GM12873 (cell line): ENCODE measurements at regions not wholly inside any gene's neighbourhood (a gene's known extent, or its start where the extent isn't known, plus 50 kb on each side); places are given as distances from the start of the nearest gene placed in this dataset.

Source experiments
- TF ChIP-seq, protein P1 (sequence below): IDR thresholded peaks from 2 replicates; pipeline ENCODE4 v1.5.1; 2012; ENCODE audit warnings: low read depth, mild to moderate bottlenecking, moderate library complexity, low read length, control low read depth; ENCODE audit not compliant: insufficient read depth; ENCODE audit errors: missing control alignments

DNA sequence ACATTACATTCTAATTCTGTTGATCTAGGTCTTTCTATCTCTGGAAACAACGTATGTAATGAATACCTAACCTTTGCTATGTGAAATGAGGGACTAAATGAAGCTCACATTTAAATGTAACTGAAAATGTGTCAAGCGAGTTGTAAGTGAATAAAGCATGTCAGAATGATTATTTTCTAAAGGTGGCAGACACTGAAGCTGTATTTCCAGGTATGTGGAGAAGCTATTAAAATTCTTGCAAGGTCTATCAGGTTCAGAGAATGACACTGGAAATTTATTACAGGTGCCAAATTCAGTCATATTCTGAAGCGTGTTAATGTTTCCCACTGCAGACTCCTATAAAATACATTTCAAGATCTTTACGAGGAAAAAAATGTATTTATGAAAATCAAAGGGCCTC is 641.4 kb downstream of the RPS29 start:
- TF ChIP-seq, protein P1, sequence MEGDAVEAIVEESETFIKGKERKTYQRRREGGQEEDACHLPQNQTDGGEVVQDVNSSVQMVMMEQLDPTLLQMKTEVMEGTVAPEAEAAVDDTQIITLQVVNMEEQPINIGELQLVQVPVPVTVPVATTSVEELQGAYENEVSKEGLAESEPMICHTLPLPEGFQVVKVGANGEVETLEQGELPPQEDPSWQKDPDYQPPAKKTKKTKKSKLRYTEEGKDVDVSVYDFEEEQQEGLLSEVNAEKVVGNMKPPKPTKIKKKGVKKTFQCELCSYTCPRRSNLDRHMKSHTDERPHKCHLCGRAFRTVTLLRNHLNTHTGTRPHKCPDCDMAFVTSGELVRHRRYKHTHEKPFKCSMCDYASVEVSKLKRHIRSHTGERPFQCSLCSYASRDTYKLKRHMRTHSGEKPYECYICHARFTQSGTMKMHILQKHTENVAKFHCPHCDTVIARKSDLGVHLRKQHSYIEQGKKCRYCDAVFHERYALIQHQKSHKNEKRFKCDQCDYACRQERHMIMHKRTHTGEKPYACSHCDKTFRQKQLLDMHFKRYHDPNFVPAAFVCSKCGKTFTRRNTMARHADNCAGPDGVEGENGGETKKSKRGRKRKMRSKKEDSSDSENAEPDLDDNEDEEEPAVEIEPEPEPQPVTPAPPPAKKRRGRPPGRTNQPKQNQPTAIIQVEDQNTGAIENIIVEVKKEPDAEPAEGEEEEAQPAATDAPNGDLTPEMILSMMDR, result no peak

DNA sequence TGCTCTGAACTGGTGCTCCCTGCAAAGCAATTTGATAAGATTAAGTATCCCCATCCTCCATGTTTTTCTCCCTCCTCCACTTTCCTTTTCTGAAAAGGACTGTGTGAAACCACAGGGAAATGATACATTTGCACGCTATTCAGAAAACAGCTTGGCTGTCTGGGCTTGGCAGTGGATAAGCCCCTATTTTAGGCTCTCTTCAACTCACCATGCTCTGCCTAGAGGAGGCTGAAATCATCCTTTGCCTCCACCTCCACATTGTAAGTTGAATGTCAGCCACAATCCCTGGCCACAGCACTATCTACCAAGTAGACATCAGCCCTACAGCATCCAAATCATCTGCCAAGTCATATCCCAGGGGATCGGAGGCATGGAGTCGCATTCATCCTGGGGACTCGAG is 642.3 kb downstream of the RPS29 start:
- TF ChIP-seq, protein P1, result no peak

DNA sequence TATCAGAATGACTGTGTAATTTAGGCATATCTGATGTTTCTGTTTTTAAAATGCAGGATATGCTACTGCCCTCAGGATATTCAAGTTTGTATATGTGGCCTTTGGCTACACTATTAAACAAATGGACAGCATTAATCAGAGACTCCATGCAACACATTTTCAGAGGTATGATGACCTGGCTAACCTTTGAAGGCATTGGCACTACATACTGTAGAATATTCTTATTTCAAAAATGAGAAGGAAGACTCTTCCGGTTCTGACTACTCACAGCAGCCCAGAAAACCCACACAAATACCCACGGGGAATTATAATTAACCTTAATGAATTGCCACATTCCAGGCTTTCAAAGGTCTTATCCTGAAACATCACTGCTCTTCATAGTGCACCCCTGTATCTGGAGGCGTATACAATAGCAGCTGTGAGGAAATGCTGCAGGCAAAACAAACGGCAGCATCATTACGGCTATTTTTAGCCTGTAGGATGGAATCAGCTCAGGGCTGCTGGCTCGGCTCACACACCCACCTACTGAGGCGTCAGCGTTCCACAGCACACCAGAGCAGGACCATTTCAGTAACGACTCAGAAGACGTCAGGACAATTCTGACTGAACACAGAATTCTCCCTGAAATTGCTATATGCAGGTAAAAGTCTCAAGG is 648.5 kb downstream of the RPS29 start:
- TF ChIP-seq, protein P1, result no peak

DNA sequence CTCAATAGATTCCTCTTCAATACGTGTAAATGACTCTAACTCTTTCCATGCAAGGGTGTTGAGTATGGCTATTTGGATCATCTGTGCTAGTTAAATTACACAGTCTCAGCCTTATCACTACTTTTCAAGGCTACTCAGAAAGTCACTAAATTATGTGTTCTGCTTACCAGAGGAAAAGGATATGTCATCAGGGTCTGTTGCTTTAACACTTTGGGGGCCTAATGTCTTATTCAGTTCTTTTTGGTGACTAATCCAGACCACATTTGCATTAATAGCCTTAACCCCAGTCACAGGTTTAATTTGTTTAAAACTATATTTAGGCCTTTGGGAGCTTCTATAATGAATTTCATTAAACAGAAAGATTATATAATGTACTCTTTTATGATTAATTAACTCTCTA is 649.3 kb downstream of the RPS29 start:
- TF ChIP-seq, protein P1, result no peak

DNA sequence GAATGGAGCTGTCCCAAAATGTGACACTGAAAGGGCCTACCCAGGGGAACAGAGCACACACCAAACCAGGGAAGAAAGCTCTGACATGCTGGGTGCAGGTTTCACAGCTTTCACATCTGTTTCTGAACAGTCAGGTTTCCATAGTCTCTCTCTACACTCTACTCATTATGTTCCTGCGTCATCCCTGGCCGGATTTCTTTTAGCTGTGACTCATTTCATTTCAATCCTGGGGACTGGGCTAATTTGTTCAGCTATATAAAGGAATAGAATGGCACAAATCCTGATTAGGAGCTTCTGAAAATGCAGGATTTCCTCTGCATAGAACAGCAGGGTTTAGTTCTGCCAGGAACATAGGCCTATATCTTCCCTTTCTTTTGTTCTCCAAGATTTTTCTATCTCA is 649.8 kb downstream of the RPS29 start:
- TF ChIP-seq, protein P1, result no peak

DNA sequence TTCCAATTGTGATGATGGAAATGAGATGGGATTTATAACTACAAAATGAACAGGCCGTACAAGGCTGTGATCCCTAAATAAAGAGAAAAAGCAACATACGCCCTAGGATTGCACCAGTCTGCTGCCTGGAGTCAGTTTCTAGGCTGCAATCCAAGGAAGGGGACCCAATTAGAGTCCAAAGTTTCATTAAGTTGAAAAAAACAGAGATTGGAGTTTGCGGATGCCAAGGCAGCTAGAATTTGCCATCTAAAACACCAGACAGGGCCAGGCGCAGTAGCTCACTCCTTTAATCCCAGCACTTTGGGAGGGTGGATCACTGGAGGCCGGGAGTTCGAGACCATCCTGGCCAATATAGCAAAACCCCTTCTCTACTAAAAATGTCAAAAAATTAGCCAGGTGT is 661.0 kb downstream of the RPS29 start:
- TF ChIP-seq, protein P1, result no peak

DNA sequence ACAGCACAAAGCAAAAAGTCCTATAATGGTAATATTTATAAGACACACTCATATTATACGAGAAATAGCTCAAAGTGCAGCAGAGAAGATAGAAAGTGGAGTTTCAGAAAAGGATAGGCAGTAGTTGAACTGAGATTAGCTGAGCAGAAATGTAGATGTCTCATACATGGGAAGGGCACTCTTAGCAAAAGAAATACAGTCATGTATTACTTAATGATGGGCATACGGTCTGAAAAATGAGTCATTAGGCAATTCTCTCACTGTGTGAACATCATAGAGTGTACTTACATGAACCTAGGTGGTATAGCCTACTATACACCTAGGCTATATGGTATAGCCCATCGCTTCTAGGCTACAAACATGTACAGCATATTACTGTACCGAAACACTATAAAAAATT is 671.3 kb downstream of the RPS29 start:
- TF ChIP-seq, protein P1, result no peak
